Cardiac muscle cell (in vitro differentiated cells and primary cell): ENCODE measurements at regions not wholly inside any gene's neighbourhood (a gene's known extent, or its start where the extent isn't known, plus 50 kb on each side); places are given as distances from the start of the nearest gene placed in this dataset.
"Not testable (repeated sequence)": the region's sequence is repeated elsewhere in the genome, so short reads cannot be mapped to it uniquely, and the experiment has no call there.

Source experiments
- DNase-seq, 2 donors: peaks; one replicate each; pipeline versions ENCODE4 v3.0.0 to v3.0.0-alpha.2; 2010 to 2017; ENCODE audit warnings: low read depth in 1 of 2, low spot score in 1 of 2
- H3K27ac ChIP-seq: fragments of 200-600 bp; sonication (generic); 2 replicates; pipeline ENCODE4 v1.5.1; 2016
- H3K27me3 ChIP-seq: fragments of 200-600 bp; sonication (generic); 2 replicates; pipeline ENCODE4 v1.6.0; 2016; ENCODE audit warnings: control low read depth
- H3K36me3 ChIP-seq: fragments of 200-600 bp; sonication (generic); 2 replicates; pipeline ENCODE4 v1.5.1; 2016; ENCODE audit warnings: control low read depth
- H3K4me1 ChIP-seq: fragments of 200-600 bp; sonication (generic); 2 replicates; pipeline ENCODE4 v1.8.1; 2017; ENCODE audit warnings: low read depth, mild to moderate bottlenecking, mixed run types
- H3K4me3 ChIP-seq: fragments of 200-600 bp; sonication (generic); 2 replicates; pipeline ENCODE4 v1.5.1; 2016; ENCODE audit warnings: mild to moderate bottlenecking
- H3K9me3 ChIP-seq: fragments of 200-600 bp; sonication (generic); 2 replicates; pipeline ENCODE4 v1.5.1; 2017; ENCODE audit warnings: low read depth, mild to moderate bottlenecking, control low read depth
- CTCF ChIP-seq: IDR thresholded peaks from 2 replicates; pipeline ENCODE4 v1.5.1; 2012; ENCODE audit warnings: low read depth, mild to moderate bottlenecking, low read length

DNA sequence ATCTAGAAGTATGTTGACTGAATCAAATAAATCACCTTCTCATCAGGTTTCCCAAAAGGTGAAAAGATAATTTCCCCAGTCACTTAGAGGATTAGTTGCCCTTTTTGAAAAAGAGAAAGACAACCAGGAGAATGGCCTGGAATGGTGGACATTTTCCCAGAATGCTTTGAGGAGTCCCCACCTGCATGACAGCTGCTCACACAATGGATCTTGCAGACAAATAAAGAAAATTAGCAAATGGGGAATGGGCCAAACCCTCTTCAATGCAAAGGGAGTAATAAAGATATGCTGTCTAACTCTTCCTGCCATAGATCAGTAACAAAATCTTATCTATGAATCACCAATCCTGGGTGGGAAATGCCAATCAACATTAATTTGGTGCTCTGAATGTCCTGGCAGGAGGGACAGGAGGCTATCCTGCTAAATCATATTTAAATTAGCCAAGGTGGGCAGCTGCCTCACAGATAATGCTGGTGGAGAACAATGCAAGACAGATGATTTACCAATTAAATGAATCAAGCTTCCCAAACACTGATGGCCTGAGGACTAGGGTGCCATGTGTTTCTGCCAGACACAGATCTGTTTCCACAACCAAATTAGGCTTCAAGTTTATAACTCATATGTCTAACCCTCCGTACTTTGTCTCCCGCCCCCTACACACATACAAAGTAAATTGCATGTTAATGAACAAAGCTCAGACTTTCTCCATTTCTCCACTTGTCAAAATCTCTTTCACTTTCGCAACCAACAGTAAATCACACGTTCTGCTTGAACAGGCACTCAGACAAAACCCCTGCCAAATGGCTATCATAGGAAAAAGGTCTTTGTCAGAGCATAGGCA is 488.0 kb upstream of the PLXNA2 start:
- H3K27me3 ChIP-seq = no peaks in the 10 kb centered on the region
- no peak for TF ChIP-seq CTCF
- H3K36me3 ChIP-seq = no peaks in the 10 kb centered on the region
- no peaks in the 10 kb centered on the region for H3K9me3 ChIP-seq
- H3K4me3 ChIP-seq = no peak overlapping the region
- DNase-seq = no peak
- H3K27ac ChIP-seq = no peak overlapping the region
- no peaks in the 10 kb centered on the region for H3K4me1 ChIP-seq

GRCh38 chr1:208737161-208737560 is 493.0 kb upstream of the PLXNA2 start:
- DNase-seq = no peak
- no peak overlapping the region for H3K4me3 ChIP-seq
- no peaks in the 10 kb centered on the region for H3K27me3 ChIP-seq

GRCh38 chr1:208737922-208738321 is 493.7 kb upstream of the PLXNA2 start:
- no peak for DNase-seq
- Histone ChIP-seq H3K4me1 (no peaks in the 10 kb centered on the region), H3K36me3 (no peaks in the 10 kb centered on the region), H3K9me3 (no peaks in the 10 kb centered on the region), H3K27ac (no peak overlapping the region), H3K4me3 (no peak overlapping the region), H3K27me3 (no peaks in the 10 kb centered on the region)
- TF ChIP-seq CTCF = no peak

More at GRCh38 chr1:208737161-208737560, 493.0 kb upstream of the PLXNA2 start:
- H3K36me3 ChIP-seq = no peaks in the 10 kb centered on the region
- no peak for TF ChIP-seq CTCF
- H3K27ac ChIP-seq = no peak overlapping the region
- no peaks in the 10 kb centered on the region for H3K9me3 ChIP-seq
- no peaks in the 10 kb centered on the region for H3K4me1 ChIP-seq

DNA sequence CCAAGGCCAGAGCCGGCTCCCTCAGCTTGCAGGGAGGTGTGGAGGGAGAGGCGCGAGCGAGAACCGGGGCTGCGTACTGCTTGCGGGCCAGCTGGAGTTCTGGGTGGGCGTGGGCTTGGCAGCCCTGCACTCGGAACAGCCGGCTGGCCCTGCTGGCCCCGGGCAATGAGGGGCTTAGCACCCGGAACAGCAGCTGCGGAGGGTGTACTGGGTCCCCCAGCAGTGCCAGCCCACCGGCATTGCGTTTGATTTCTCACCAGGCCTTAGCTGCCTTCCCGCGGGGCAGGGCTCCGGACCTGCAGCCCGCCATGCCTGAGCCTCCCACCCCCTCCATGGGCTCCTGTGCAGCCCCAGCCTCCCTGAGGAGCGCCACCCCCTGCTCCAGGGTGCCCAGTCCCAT is 495.5 kb upstream of the PLXNA2 start:
- H3K27ac ChIP-seq, H3K4me1 ChIP-seq, H3K9me3 ChIP-seq, DNase-seq, H3K27me3 ChIP-seq, H3K36me3 ChIP-seq, H3K4me3 ChIP-seq: not testable (repeated sequence)

DNA sequence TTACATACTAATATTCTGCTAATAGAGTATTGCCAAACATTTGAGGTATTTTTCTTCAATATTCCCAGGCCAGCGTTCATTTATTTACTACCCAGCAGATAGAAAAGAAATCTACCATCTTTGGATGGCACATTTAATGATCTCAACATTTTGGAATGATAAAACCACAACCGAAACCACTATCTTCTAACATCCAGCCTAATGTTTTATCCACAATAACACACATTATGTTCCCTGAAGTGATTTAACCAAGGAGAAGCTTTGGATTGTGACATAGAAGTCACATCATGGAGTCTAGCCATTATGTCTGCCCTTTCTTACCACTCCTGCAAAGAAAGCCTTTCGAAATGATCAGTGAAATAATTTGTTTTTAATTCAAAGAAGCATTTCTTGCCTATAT is 497.1 kb upstream of the PLXNA2 start:
- TF ChIP-seq CTCF = no peak
- Histone ChIP-seq H3K9me3 (no peaks in the 10 kb centered on the region), H3K27me3 (no peaks in the 10 kb centered on the region), H3K4me1 (no peaks in the 10 kb centered on the region), H3K27ac (no peak overlapping the region), H3K4me3 (no peak overlapping the region), H3K36me3 (no peaks in the 10 kb centered on the region)
- no peak for DNase-seq

DNA sequence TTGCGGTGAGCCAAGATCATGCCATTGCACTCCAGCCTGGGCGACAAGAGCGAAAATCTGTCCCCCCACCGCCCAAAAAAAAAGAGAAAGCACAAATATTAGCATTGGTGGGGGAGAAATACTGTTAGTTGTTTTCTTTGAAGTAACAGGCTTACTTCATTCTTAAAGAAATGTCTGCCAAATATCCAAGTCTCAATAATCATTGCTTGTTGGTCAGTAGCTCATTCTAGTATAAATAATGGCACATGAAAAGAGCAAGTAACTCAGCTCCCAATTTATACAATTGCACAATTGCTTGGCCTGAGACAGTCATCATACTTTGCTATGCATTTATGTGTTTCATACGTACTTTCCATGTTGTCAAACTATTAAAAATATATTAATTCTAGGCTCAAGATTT is 499.2 kb upstream of the PLXNA2 start:
- peaks cover 4% of the 10 kb centered on the region for H3K4me1 ChIP-seq
- no peaks in the 10 kb centered on the region for H3K27me3 ChIP-seq
- H3K4me3 ChIP-seq = no peak overlapping the region
- no peak for DNase-seq
- H3K9me3 ChIP-seq = no peaks in the 10 kb centered on the region
- no peak for TF ChIP-seq CTCF
- no peak overlapping the region for H3K27ac ChIP-seq
- H3K36me3 ChIP-seq = no peaks in the 10 kb centered on the region
